OCI-LY7 (cell line): ENCODE measurements at regions not wholly inside any gene's neighbourhood (a gene's known extent, or its start where the extent isn't known, plus 50 kb on each side); places are given as distances from the start of the nearest gene placed in this dataset.

Source experiments
- EZH2phosphoT487 ChIP-seq: fragments of 200-600 bp; sonication (generic); IDR thresholded peaks from 2 replicates; pipeline ENCODE4 v1.6.1; 2018; ENCODE audit warnings: low read depth, borderline replicate concordance, mild to moderate bottlenecking, mixed run types, antibody characterized with exemption, low read length, moderate library complexity, mixed read lengths
- TF ChIP-seq, protein P1 (sequence below): fragments of 200-600 bp; sonication (generic); conservative IDR thresholded peaks from 2 replicates; pipeline ENCODE4 v1.5.1; 2014; ENCODE audit warnings: mild to moderate bottlenecking, antibody characterized with exemption, low read length, moderate library complexity, mixed read lengths

DNA sequence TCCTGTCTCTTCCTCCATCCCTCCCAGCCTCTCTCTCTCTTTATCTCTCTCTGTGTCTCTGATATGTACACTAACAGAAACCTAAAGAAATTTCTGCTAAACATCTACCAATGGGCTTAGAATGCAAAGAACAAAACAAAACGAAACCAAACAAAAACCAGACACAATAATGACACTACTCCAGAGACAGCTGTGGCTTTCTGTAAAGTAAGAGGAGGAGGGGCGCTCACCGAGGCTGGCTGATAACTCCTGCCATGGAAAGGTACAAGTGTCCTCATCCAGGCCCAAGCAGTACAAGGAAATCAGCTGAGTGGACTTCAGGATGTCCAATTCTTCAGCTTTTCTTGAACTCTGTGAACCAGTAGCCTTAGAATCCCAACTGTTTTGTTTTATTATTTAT lies 70.4 kb upstream of the FZD8 start:
- TF ChIP-seq, protein P1, sequence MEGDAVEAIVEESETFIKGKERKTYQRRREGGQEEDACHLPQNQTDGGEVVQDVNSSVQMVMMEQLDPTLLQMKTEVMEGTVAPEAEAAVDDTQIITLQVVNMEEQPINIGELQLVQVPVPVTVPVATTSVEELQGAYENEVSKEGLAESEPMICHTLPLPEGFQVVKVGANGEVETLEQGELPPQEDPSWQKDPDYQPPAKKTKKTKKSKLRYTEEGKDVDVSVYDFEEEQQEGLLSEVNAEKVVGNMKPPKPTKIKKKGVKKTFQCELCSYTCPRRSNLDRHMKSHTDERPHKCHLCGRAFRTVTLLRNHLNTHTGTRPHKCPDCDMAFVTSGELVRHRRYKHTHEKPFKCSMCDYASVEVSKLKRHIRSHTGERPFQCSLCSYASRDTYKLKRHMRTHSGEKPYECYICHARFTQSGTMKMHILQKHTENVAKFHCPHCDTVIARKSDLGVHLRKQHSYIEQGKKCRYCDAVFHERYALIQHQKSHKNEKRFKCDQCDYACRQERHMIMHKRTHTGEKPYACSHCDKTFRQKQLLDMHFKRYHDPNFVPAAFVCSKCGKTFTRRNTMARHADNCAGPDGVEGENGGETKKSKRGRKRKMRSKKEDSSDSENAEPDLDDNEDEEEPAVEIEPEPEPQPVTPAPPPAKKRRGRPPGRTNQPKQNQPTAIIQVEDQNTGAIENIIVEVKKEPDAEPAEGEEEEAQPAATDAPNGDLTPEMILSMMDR, result no peak
- no peak for TF ChIP-seq EZH2phosphoT487
